ENCODE measurements at regions not wholly inside any gene's neighbourhood (a gene's known extent, or its start where the extent isn't known, plus 50 kb on each side); places are given as distances from the start of the nearest gene placed in this dataset.

DNA sequence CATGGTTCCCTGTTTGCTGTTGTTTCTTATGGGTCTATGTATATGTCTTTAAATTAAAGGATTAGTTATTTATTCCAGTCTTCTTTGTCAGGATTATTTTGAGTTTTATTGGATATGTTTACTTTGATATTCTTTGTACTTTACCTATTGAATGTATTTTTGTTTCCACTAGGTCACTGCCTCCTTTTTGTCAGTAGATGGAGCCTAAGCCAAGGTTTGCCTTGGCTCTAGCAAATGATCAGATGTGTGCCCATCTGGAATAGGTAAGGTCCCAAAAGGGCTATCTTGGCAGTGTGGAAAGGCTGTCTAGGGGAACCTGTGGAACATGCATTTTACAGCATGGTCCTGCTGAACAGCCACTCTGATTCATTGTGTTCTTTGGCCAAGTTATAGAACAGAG is 337.3 kb upstream of the GHITM start:
- TF ChIP-seq, protein P1, sequence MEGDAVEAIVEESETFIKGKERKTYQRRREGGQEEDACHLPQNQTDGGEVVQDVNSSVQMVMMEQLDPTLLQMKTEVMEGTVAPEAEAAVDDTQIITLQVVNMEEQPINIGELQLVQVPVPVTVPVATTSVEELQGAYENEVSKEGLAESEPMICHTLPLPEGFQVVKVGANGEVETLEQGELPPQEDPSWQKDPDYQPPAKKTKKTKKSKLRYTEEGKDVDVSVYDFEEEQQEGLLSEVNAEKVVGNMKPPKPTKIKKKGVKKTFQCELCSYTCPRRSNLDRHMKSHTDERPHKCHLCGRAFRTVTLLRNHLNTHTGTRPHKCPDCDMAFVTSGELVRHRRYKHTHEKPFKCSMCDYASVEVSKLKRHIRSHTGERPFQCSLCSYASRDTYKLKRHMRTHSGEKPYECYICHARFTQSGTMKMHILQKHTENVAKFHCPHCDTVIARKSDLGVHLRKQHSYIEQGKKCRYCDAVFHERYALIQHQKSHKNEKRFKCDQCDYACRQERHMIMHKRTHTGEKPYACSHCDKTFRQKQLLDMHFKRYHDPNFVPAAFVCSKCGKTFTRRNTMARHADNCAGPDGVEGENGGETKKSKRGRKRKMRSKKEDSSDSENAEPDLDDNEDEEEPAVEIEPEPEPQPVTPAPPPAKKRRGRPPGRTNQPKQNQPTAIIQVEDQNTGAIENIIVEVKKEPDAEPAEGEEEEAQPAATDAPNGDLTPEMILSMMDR (IDR thresholded peaks at IDR 0.05): no peak
- TF ChIP-seq POLR2A (IDR thresholded peaks at IDR 0.05): no peak

All from vagina (tissue), 2 donors.